HT1080 (cell line): ENCODE measurements at regions not wholly inside any gene's neighbourhood (a gene's known extent, or its start where the extent isn't known, plus 50 kb on each side); places are given as distances from the start of the nearest gene placed in this dataset.
"Not testable (repeated sequence)": the region's sequence is repeated elsewhere in the genome, so short reads cannot be mapped to it uniquely, and the experiment has no call there.

ENCODE experiments used
- DNase-seq: peaks from one replicate; pipeline ENCODE4 v3.0.0-alpha.2; 2015; ENCODE audit warnings: low read depth

GRCh38 chr4:175273995-175274753 is 356.0 kb downstream of the ADAM29 start:
- DNase-seq, result peak; percentile 27

GRCh38 chr4:175277816-175278215 is 359.7 kb downstream of the ADAM29 start:
- DNase-seq, result no peak

- no peak for DNase-seq
Measured at GRCh38 chr4:175280153-175280552, 362.0 kb downstream of the ADAM29 start.

GRCh38 chr4:175281894-175282293 is 363.7 kb downstream of the ADAM29 start:
- no peak for DNase-seq

GRCh38 chr4:175282407-175282806 is 364.2 kb downstream of the ADAM29 start:
- DNase-seq, result no peak

- DNase-seq, result peak; percentile 40
Measured at GRCh38 chr4:175290401-175290800, 372.2 kb downstream of the ADAM29 start.

- DNase-seq, result peak; percentile 62
Measured at GRCh38 chr4:175297965-175298565, 379.9 kb downstream of the ADAM29 start.

GRCh38 chr4:175306436-175306835 is 388.3 kb downstream of the ADAM29 start:
- no peak for DNase-seq

GRCh38 chr4:175307326-175307725 is 389.2 kb downstream of the ADAM29 start:
- no peak for DNase-seq

- peak; percentile 65 for DNase-seq
Measured at GRCh38 chr4:175308236-175308635, 390.1 kb downstream of the ADAM29 start.

- DNase-seq, result peak; percentile 18
Measured at GRCh38 chr4:175309041-175309440, 390.9 kb downstream of the ADAM29 start.

GRCh38 chr4:175325230-175325629 is 407.1 kb downstream of the ADAM29 start:
- DNase-seq, result peak; percentile 31

- DNase-seq, result no peak
Measured at GRCh38 chr4:175326796-175327195, 408.6 kb downstream of the ADAM29 start.

- DNase-seq, result no peak
Measured at GRCh38 chr4:175330236-175330635, 412.1 kb downstream of the ADAM29 start.

GRCh38 chr4:175330652-175331051 is 412.5 kb downstream of the ADAM29 start:
- peak; percentile 73 for DNase-seq

- no peak for DNase-seq
Measured at GRCh38 chr4:175335331-175335730, 417.2 kb downstream of the ADAM29 start.

GRCh38 chr4:175336570-175336969 is 418.4 kb downstream of the ADAM29 start:
- DNase-seq, result not testable (repeated sequence)

- DNase-seq, result peak; percentile 39
Measured at GRCh38 chr4:175339100-175339707, 421.0 kb downstream of the ADAM29 start.

GRCh38 chr4:175341203-175341755 is 423.1 kb downstream of the ADAM29 start:
- no peak for DNase-seq

- DNase-seq, result peak; percentile 15
Measured at GRCh38 chr4:175346376-175346775, 428.2 kb downstream of the ADAM29 start.

GRCh38 chr4:175350246-175350645 is 432.1 kb downstream of the ADAM29 start:
- DNase-seq, result no peak

GRCh38 chr4:175351473-175351872 is 433.3 kb downstream of the ADAM29 start:
- no peak for DNase-seq
